Cardiac fibroblast (primary cell): ENCODE measurements at regions not wholly inside any gene's neighbourhood (a gene's known extent, or its start where the extent isn't known, plus 50 kb on each side); places are given as distances from the start of the nearest gene placed in this dataset.
"Not testable (repeated sequence)": the region's sequence is repeated elsewhere in the genome, so short reads cannot be mapped to it uniquely, and the experiment has no call there.

Experiments
- DNase-seq, 2 donors: peaks; one replicate each; pipeline versions ENCODE4 v3.0.0 to v3.0.0-alpha.2; 2010; ENCODE audit warnings: low read depth in 2 of 2
- H3K4me3 ChIP-seq, 2 donors: replicated peaks in 1 of 2; 1 replicate in 1 of 2; 2 replicates in 1 of 2; pipeline ENCODE4 v1.5.1; 2011; ENCODE audit warnings: low read depth in 2 of 2, low read length in 2 of 2, mild to moderate bottlenecking in 2 of 2, moderate library complexity in 1 of 2
- CTCF ChIP-seq: IDR thresholded peaks from one replicate; pipeline ENCODE4 v1.5.1; 2011; ENCODE audit warnings: low read depth, mild to moderate bottlenecking, low read length, inconsistent platforms

- no peak overlapping the region for H3K4me3 ChIP-seq
- TF ChIP-seq CTCF = no peak
- no peak for DNase-seq
These were observed 88.7 kb upstream of the KCNMA1 start for GRCh38 chr10:77726301-77726700.

- DNase-seq = no peak
- no peak for TF ChIP-seq CTCF
- no peak overlapping the region for H3K4me3 ChIP-seq
These were observed 87.2 kb upstream of the KCNMA1 start for GRCh38 chr10:77724820-77725219.

GRCh38 chr10:77723376-77723775 lies 85.8 kb upstream of the KCNMA1 start:
- no peak for DNase-seq
- no peak for TF ChIP-seq CTCF
- H3K4me3 ChIP-seq = no peak overlapping the region

- not testable (repeated sequence) for H3K4me3 ChIP-seq
- DNase-seq = peak; percentile 48 to 62
These were observed 85.3 kb upstream of the KCNMA1 start for GRCh38 chr10:77722956-77723355.

GRCh38 chr10:77721815-77722214 lies 84.2 kb upstream of the KCNMA1 start:
- TF ChIP-seq CTCF = no peak
- DNase-seq = no peak
- H3K4me3 ChIP-seq = no peak overlapping the region

- no peak for TF ChIP-seq CTCF
- DNase-seq = no peak
These were observed 81.3 kb upstream of the KCNMA1 start for GRCh38 chr10:77718957-77719356.

GRCh38 chr10:77718312-77718711 lies 80.7 kb upstream of the KCNMA1 start:
- DNase-seq = not testable (repeated sequence)

More at GRCh38 chr10:77718957-77719356, 81.3 kb upstream of the KCNMA1 start:
- H3K4me3 ChIP-seq = no peak overlapping the region

GRCh38 chr10:77717336-77717735 lies 79.7 kb upstream of the KCNMA1 start:
- DNase-seq = no peak
- H3K4me3 ChIP-seq = no peak overlapping the region
- TF ChIP-seq CTCF = no peak

More at GRCh38 chr10:77718312-77718711, 80.7 kb upstream of the KCNMA1 start:
- H3K4me3 ChIP-seq = not testable (repeated sequence)
